Activated naive CD8-positive, alpha-beta T cell treated with anti-CD3 and anti-CD28 coated beads for 36 hours (primary cell): ENCODE measurements at regions not wholly inside any gene's neighbourhood (a gene's known extent, or its start where the extent isn't known, plus 50 kb on each side); places are given as distances from the start of the nearest gene placed in this dataset.

Experiments used
- DNase-seq: peaks from one replicate; pipeline ENCODE4 v3.0.0; 2021
- H3K27ac Mint-ChIP-seq: one replicate; pipeline ENCODE4 v1.8.0; 2022; ENCODE audit warnings: mild to moderate bottlenecking, moderate library complexity, mixed read lengths
- H3K27me3 Mint-ChIP-seq: one replicate; pipeline ENCODE4 v1.8.0; 2022; ENCODE audit warnings: mild to moderate bottlenecking, mixed read lengths
- H3K36me3 Mint-ChIP-seq: one replicate; pipeline ENCODE4 v1.8.0; 2021; ENCODE audit warnings: mild to moderate bottlenecking, mixed read lengths
- H3K4me1 Mint-ChIP-seq: one replicate; pipeline ENCODE4 v1.8.0; 2021; ENCODE audit warnings: mixed read lengths
- H3K4me3 Mint-ChIP-seq: one replicate; pipeline ENCODE4 v1.8.0; 2022; ENCODE audit warnings: mild to moderate bottlenecking, moderate library complexity, mixed read lengths
- H3K9me3 Mint-ChIP-seq: one replicate; pipeline ENCODE4 v1.8.0; 2022; ENCODE audit warnings: mixed read lengths

DNA sequence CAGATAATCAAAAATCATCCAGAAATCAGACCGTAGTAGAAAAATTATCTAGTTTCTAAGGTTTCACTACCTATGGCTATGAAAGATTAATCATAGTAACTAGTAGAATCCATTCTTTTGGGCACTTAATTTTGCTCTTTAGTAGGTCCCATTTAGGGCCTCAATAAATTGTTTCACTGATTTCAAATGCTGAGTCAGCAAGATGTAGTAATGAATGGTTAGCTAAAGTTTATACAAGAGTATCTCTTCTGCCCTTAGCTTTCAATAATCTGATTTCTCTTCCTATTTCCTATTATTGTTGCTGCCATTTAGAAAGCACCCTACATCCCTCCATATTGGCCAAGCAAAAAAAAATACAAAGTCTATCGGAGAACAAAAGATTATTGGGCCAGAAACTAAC, 283.2 kb upstream of the PCDH10 start:
- Mint-ChIP-seq H3K36me3 (no peaks in the 10 kb centered on the region), H3K27ac (no peak overlapping the region), H3K4me3 (no peak overlapping the region), H3K27me3 (no peaks in the 10 kb centered on the region), H3K9me3 (no peaks in the 10 kb centered on the region), H3K4me1 (no peaks in the 10 kb centered on the region)
- DNase-seq: no peak

DNA sequence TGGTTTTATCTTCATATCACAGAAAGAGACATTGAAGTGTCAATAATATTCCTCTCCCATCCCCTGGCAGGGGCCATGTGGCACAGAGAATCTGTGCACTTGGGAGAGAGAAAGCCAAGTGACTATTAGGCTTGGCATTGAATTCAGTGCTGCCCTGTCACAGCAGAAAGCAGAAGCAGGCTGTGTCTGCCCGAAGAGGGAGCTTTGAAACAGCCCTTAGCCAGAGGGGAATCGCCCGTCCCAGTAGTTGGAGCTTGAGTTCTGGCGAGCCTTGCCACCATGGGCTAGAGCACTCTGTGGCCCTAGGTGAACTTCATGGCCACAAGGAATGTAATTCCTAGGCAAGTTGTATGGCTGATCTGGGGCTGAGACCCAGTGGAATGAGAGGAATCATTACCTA, 282.5 kb upstream of the PCDH10 start:
- H3K27ac Mint-ChIP-seq: no peak overlapping the region
- no peak for DNase-seq
- no peaks in the 10 kb centered on the region for H3K9me3 Mint-ChIP-seq
- H3K36me3 Mint-ChIP-seq: no peaks in the 10 kb centered on the region
- H3K27me3 Mint-ChIP-seq: no peaks in the 10 kb centered on the region
- H3K4me3 Mint-ChIP-seq: no peak overlapping the region
- H3K4me1 Mint-ChIP-seq: no peaks in the 10 kb centered on the region

DNA sequence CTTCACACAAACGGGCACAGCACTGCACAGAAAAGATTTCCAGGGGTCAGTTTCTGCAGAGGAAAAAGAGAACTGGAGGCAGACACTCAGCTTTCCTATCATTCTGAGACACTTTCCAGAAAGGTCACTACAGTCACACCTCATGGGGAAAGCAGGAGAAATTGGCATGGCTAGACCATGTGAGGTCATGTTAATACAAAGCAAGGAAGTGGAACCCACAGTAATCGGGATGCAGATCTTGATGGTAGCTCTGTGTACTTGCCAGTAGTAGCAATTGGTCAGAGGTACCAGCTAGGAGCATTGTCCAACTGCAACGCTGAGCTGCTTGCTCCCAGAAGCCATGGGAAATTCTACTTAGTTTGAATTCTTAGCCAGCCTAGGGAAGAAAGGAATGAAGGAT, 255.3 kb upstream of the PCDH10 start:
- no peaks in the 10 kb centered on the region for H3K27me3 Mint-ChIP-seq
- H3K27ac Mint-ChIP-seq: no peak overlapping the region
- DNase-seq: no peak
- H3K9me3 Mint-ChIP-seq: peaks cover 8% of the 10 kb centered on the region
- no peaks in the 10 kb centered on the region for H3K36me3 Mint-ChIP-seq
- H3K4me3 Mint-ChIP-seq: no peak overlapping the region
- no peaks in the 10 kb centered on the region for H3K4me1 Mint-ChIP-seq

DNA sequence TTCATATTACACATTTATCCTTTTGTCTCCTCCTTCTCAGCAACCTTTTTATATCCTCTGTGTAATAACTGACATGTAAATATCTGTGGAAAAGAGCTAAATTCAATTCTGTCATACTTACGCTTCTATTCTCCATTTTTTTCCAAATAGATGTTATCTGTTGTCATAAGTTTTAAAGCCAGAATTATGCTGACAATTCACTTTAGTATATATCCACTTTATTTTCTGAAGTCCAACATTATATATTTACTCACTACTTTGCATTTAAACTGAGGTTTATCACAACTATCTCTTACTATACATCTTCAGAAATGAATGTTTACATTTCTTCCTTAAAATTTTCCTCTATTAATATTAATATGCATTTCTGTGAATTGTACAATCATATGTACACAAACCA, 247.9 kb upstream of the PCDH10 start:
- Mint-ChIP-seq H3K27me3 (no peaks in the 10 kb centered on the region), H3K9me3 (peaks cover 2% of the 10 kb centered on the region), H3K4me1 (no peaks in the 10 kb centered on the region), H3K4me3 (no peak overlapping the region), H3K27ac (no peak overlapping the region), H3K36me3 (no peaks in the 10 kb centered on the region)
- no peak for DNase-seq

DNA sequence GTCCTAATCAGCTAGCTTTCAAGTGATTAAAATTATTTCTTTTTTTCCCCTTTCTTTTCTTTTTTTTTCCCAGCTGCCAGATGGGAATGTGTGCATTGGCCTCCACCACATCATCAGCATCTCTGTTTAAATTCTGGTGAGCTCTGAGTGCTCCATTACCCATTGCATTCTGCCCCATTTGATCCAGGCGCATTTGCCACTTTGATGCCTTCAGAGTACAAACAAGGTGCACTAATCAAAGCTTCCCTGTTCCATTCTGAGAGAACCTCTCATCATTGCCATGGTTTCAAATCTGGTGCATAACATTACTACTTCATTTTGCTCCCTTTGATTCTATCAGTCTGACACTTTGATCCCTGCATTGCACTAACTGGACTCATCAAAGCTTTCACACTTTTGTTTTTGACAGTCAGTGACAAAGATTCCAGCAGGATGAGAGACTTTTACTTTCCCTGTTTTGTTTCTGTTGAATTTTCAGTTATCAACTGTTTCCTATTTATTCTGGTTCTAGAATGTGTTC, 238.8 kb upstream of the PCDH10 start:
- H3K36me3 Mint-ChIP-seq: no peaks in the 10 kb centered on the region
- DNase-seq: no peak
- H3K27me3 Mint-ChIP-seq: no peaks in the 10 kb centered on the region
- H3K9me3 Mint-ChIP-seq: peaks cover 3% of the 10 kb centered on the region
- H3K4me1 Mint-ChIP-seq: no peaks in the 10 kb centered on the region
- no peak overlapping the region for H3K27ac Mint-ChIP-seq
- H3K4me3 Mint-ChIP-seq: no peak overlapping the region

DNA sequence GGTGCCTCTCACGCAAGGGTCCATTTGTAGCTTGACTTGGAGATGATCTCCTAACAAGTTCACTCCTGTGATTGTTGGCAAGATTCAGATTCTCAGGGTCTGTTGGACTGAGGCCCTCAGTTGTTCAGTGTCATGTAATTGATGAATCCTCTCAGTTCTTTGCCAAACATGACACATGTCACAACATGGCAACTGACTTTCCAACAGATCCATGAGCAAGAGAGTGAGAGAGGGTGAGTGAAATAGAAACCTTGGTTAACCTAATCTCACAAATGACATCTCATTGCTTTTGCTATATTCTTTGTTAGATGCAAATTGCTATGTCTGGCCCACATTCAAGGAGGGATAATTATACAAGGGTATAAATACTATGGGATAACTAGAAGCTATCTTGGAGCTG, 231.0 kb upstream of the PCDH10 start:
- DNase-seq: no peak

DNA sequence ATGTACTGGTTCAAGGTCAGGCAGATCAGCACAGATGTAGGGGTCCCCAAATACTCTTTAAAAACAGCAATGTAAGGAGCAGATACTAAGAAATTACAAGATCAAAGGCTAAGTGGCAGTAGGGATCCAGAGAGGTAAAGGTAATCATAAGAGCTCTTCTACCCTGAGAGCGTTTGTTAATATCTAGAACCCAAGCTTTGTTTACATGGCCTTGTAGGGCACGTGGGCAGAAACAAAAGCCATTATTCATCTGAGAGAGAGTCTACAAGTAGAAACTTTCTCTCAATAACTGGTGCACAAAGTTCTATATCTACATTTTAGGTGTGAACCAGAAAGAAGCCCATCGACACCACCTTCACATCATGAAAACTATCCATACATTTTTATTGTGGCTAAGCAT, 225.6 kb upstream of the PCDH10 start:
- Mint-ChIP-seq H3K27me3 (no peaks in the 10 kb centered on the region), H3K36me3 (no peaks in the 10 kb centered on the region), H3K4me1 (no peaks in the 10 kb centered on the region), H3K9me3 (no peaks in the 10 kb centered on the region), H3K27ac (no peak overlapping the region), H3K4me3 (no peak overlapping the region)
- DNase-seq: no peak

More for the DNA sequence above, 231.0 kb upstream of the PCDH10 start:
- Mint-ChIP-seq H3K9me3 (no peaks in the 10 kb centered on the region), H3K27me3 (no peaks in the 10 kb centered on the region), H3K4me1 (no peaks in the 10 kb centered on the region), H3K27ac (no peak overlapping the region), H3K36me3 (no peaks in the 10 kb centered on the region), H3K4me3 (no peak overlapping the region)

DNA sequence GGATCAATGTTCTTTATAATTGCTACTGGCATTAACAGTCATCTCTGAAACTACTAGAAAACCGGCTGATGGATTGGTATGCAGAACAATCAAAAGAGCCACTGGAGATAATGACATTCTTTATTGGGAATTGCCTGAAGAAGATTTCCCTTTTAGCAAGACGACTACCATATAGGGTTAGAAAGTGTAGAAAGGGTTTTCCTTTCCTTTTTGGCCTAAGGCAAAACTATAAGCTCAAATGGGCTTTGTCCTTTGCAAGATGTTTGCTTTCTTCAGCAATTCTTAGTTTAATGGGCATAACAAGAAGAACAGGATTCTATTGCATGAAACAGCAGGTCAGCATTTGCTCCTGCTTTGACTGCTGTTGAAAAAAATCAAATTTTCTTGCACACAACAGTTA, 214.2 kb upstream of the PCDH10 start:
- H3K27ac Mint-ChIP-seq: no peak overlapping the region
- no peak overlapping the region for H3K4me3 Mint-ChIP-seq
- no peaks in the 10 kb centered on the region for H3K36me3 Mint-ChIP-seq
- DNase-seq: no peak
- H3K4me1 Mint-ChIP-seq: no peaks in the 10 kb centered on the region
- no peaks in the 10 kb centered on the region for H3K9me3 Mint-ChIP-seq
- H3K27me3 Mint-ChIP-seq: no peaks in the 10 kb centered on the region

DNA sequence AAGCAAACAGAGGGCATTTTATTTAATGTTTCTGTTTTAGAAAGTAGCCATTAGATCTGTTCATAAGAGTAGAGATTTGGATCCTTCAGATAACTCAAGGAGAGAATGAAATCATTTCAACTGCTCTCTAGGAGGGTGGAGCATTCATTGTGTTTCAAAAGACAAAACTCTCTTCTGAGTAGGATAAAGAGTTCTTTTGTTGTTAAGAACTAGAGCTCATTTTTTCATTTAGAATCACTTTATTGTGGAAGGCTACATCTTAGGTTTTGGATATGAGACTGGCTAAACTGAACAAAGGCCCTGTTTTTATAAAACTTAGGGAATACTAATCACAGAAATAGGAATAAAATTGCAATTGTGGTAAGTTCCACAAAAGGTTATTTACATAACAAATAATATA, 193.9 kb upstream of the PCDH10 start:
- no peaks in the 10 kb centered on the region for H3K27me3 Mint-ChIP-seq
- H3K4me1 Mint-ChIP-seq: no peaks in the 10 kb centered on the region
- DNase-seq: no peak
- no peaks in the 10 kb centered on the region for H3K36me3 Mint-ChIP-seq
- H3K27ac Mint-ChIP-seq: no peak overlapping the region
- H3K4me3 Mint-ChIP-seq: no peak overlapping the region
- H3K9me3 Mint-ChIP-seq: peaks cover 1% of the 10 kb centered on the region

DNA sequence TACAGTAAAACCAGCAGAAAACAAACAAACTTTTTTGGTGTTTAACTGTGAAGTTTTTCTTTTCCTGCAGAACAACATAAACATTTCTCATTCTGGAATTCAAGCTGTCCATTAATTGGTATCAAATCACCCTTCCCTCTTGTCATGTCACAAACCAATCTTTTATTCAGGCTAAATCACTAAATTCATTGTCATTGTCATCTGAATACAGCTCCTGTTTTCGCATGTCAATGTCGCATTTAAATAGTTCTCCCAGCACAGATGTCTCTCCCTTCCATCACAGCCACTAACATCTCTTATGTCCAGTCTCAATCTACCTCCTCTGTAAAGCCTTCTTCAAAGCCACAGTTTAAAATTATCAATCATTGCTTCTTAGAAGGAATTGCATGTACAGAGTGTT, 192.1 kb upstream of the PCDH10 start:
- DNase-seq: no peak
- Mint-ChIP-seq H3K4me1 (no peaks in the 10 kb centered on the region), H3K27me3 (no peaks in the 10 kb centered on the region), H3K9me3 (no peaks in the 10 kb centered on the region), H3K4me3 (no peak overlapping the region), H3K36me3 (no peaks in the 10 kb centered on the region), H3K27ac (no peak overlapping the region)

DNA sequence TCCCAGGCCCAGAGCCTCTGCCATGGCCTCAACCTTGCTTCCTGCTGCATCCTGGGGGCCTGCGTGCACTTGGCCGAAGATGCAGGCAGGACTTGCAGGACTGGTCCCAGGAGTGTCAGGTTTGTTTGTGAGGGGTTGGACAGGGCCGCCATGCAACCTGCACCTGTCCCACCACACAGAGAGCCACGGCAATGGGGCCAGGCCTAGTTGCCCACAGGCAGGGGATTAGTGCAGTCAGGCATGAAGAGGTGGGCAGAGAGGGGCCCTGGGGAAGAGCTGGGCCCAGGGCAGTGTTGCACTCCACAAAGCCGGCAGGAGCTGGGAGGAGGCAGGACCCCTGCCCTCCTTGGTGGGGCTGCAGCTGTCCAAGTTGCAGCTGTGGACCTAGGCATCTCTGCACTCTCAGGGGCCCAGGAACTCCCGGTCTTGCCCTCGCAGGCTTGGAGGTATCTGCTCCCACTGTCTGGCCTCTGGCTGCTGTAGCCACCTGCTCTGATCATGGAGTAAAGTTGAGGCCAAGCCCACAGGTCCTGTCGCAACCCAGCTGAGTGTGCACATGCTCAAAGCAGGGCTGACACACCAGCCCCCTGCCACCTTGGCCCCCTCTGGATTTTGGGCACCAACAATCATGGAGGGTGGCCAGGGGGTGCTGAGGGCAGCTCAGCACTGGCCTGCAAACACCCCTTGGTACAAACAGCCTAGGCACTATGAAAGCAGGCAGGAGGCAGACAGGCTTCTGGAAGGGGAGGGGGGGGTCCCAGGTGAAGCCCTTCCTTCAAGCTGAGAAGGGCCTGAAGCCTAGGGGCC, 190.4 kb upstream of the PCDH10 start:
- Mint-ChIP-seq H3K36me3 (no peaks in the 10 kb centered on the region), H3K4me3 (no peak overlapping the region), H3K27ac (no peak overlapping the region), H3K4me1 (no peaks in the 10 kb centered on the region), H3K27me3 (no peaks in the 10 kb centered on the region), H3K9me3 (no peaks in the 10 kb centered on the region)
- no peak for DNase-seq

DNA sequence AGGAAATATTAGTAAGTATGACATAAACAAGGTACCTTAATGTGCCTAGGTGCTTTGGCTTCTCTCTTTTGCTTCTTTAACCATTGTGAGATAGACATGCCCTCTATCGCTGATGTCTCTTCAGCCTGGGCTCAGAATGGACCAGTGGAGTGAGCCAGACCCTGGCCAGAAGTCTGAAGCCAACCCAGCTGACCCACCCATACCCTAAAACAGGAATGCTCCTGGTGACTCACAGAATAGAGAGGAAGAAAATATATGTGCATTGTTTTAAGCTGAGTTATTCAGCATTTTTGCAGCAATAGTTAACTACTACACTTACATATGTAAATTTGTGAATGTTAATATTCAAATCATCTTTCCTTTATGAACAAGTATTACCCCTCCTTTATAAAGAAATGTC, 167.5 kb upstream of the PCDH10 start:
- H3K4me3 Mint-ChIP-seq: no peak overlapping the region
- no peak overlapping the region for H3K27ac Mint-ChIP-seq
- H3K36me3 Mint-ChIP-seq: no peaks in the 10 kb centered on the region
- H3K27me3 Mint-ChIP-seq: no peaks in the 10 kb centered on the region
- DNase-seq: no peak
- H3K9me3 Mint-ChIP-seq: no peaks in the 10 kb centered on the region
- H3K4me1 Mint-ChIP-seq: no peaks in the 10 kb centered on the region

DNA sequence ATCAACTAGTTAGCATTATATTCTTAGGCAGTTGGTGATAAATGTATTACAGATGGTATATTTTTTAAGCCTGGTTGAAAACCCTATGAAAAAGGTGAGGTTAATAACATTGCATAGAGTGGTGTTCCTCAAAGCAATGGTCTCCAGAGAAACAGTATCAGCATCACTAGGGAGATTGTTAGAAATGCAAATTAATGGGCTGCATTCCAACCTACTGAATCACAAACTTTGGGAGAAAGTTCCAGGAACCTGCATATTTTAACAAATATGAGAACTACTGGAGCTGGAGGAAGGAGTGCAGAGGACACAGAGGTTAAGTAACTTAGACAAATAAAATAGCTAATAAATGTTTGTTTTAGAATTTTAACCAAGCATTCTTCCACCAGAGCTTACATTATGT, 166.9 kb upstream of the PCDH10 start:
- DNase-seq: no peak
- no peak overlapping the region for H3K27ac Mint-ChIP-seq
- no peaks in the 10 kb centered on the region for H3K4me1 Mint-ChIP-seq
- no peaks in the 10 kb centered on the region for H3K27me3 Mint-ChIP-seq
- H3K4me3 Mint-ChIP-seq: no peak overlapping the region
- H3K36me3 Mint-ChIP-seq: no peaks in the 10 kb centered on the region
- no peaks in the 10 kb centered on the region for H3K9me3 Mint-ChIP-seq

DNA sequence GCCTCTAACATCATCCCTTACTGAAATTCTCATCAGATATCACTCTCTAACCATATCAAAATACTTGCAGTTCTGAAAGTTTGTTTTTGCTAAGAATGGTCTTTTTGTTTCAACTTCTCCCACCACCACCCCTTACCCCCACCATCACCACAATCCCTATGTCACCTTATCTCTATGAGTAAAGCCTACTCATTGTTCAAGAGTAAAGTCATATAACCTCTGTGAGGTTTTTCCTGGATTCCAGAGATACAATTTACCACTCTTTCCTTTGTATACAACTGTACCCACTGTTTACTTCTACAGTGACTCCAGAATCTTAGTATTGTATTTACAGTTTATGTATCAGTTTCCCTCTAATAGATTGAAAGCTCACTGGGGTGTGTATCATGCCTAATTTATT, 158.0 kb upstream of the PCDH10 start:
- H3K4me1 Mint-ChIP-seq: no peaks in the 10 kb centered on the region
- H3K36me3 Mint-ChIP-seq: no peaks in the 10 kb centered on the region
- no peak for DNase-seq
- no peak overlapping the region for H3K27ac Mint-ChIP-seq
- H3K27me3 Mint-ChIP-seq: no peaks in the 10 kb centered on the region
- H3K4me3 Mint-ChIP-seq: no peak overlapping the region
- H3K9me3 Mint-ChIP-seq: no peaks in the 10 kb centered on the region

DNA sequence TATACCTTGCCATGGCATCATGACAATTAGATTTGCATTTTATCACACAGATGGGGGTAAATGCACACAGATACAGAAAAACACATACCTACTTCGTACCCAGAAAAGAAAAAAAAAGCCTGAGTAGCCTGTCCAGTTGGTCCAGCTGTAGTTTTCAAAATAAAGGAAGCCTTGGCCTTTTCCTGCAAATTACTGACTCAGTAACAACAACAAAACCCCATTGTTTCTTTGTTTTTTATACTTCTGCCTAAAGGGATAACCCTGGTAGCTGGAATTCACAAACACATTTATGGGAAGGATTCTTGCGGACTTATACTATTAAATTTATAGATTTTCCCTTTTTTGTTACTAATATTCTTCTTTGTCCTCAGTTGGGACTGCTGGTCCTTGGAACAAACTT, 156.4 kb upstream of the PCDH10 start:
- Mint-ChIP-seq H3K4me1 (no peaks in the 10 kb centered on the region), H3K9me3 (no peaks in the 10 kb centered on the region), H3K27me3 (no peaks in the 10 kb centered on the region), H3K27ac (no peak overlapping the region), H3K4me3 (no peak overlapping the region), H3K36me3 (no peaks in the 10 kb centered on the region)
- no peak for DNase-seq

DNA sequence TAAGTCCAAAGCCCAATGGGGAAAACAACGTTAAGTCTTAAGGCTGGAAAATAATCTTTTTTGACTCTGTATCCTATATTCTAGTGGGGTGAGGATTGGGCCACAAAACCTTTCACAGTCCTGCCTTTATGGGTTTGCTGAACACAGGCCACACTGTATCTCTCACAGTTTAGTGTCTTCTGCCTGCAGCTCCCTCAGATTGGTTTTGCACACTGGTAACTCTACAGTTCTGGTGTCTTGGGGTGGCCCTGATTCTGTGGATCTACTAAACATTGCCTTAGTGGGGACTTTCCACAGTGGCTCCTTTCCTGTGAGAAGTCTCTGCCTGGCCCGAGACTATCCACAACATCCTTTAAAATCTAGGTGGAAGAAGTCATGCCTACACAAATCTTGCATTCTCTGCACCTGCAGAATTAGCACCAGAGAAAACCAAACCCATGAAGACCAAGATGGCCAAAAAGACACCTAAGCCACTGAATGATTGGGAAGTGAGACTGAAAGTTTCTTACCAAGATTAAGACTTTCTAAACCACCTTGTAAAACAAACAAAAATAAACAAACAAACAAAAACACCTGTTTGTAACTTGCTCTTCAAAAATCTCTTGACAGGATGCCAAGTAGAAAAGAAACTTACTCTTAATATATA, 150.4 kb upstream of the PCDH10 start:
- H3K27me3 Mint-ChIP-seq: no peaks in the 10 kb centered on the region
- DNase-seq: no peak
- no peaks in the 10 kb centered on the region for H3K36me3 Mint-ChIP-seq
- H3K4me3 Mint-ChIP-seq: no peak overlapping the region
- H3K9me3 Mint-ChIP-seq: peaks cover 3% of the 10 kb centered on the region
- no peaks in the 10 kb centered on the region for H3K4me1 Mint-ChIP-seq
- H3K27ac Mint-ChIP-seq: no peak overlapping the region
